ENCODE measurements at regions not wholly inside any gene's neighbourhood (a gene's known extent, or its start where the extent isn't known, plus 50 kb on each side); places are given as distances from the start of the nearest gene placed in this dataset.

DNA sequence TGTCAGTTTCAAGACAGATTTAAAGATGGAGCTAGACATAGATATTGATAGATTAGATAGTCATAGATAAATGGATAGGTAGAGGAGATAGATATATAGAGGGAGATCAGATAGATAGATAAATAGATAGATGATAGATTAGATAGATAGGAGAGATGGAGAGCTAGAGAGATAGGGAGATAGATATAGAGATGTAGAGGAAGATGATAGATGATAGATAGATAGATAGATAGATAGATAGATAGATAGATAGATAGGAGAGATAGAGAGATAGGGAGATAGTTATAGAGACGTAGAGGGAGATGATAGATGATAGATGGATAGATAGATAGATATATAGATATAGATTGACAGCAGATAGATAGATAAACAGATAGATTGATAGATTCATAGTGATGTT, 1038.8 kb upstream of the AUTS2 start:
- TF ChIP-seq, protein P1, sequence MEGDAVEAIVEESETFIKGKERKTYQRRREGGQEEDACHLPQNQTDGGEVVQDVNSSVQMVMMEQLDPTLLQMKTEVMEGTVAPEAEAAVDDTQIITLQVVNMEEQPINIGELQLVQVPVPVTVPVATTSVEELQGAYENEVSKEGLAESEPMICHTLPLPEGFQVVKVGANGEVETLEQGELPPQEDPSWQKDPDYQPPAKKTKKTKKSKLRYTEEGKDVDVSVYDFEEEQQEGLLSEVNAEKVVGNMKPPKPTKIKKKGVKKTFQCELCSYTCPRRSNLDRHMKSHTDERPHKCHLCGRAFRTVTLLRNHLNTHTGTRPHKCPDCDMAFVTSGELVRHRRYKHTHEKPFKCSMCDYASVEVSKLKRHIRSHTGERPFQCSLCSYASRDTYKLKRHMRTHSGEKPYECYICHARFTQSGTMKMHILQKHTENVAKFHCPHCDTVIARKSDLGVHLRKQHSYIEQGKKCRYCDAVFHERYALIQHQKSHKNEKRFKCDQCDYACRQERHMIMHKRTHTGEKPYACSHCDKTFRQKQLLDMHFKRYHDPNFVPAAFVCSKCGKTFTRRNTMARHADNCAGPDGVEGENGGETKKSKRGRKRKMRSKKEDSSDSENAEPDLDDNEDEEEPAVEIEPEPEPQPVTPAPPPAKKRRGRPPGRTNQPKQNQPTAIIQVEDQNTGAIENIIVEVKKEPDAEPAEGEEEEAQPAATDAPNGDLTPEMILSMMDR (conservative IDR thresholded peaks at IDR 0.05 in 1 of 2, IDR thresholded peaks at IDR 0.05 in 1 of 2; ENCODE audit: low read depth in 1 of 2, low read length in 2 of 2), result no peak
- TF ChIP-seq EZH2 (IDR thresholded peaks at IDR 0.05; ENCODE audit: low read length, missing control alignments), result no peak

All from fibroblast of lung (primary cell).